ENCODE measurements at regions not wholly inside any gene's neighbourhood (a gene's known extent, or its start where the extent isn't known, plus 50 kb on each side); places are given as distances from the start of the nearest gene placed in this dataset.

- H3K4me1 Mint-ChIP-seq (ENCODE audit: low read depth): no peaks in the 10 kb centered on the region
- no peaks in the 10 kb centered on the region for H3K36me3 Mint-ChIP-seq (ENCODE audit: low read depth)
- no peak overlapping the region for H3K4me3 Mint-ChIP-seq
- no peak for TF ChIP-seq CTCF (IDR thresholded peaks at IDR 0.05)
- H3K27ac Mint-ChIP-seq: no peak overlapping the region
- H3K9me3 Mint-ChIP-seq: no peaks in the 10 kb centered on the region
- DNase-seq: no peak
- H3K27me3 Mint-ChIP-seq (ENCODE audit: insufficient read depth): peaks cover 11% of the 10 kb centered on the region
Measured at GRCh38 chr2:237012577-237013267, 73.0 kb upstream of the COPS8 start.

GRCh38 chr2:237016121-237016915, 69.4 kb upstream of the COPS8 start:
- H3K4me1 Mint-ChIP-seq (ENCODE audit: low read depth): no peaks in the 10 kb centered on the region
- no peak for TF ChIP-seq CTCF (IDR thresholded peaks at IDR 0.05)
- no peak overlapping the region for H3K4me3 Mint-ChIP-seq
- no peaks in the 10 kb centered on the region for H3K36me3 Mint-ChIP-seq (ENCODE audit: low read depth)
- H3K27ac Mint-ChIP-seq: no peak overlapping the region
- DNase-seq: no peak
- peaks cover 8% of the 10 kb centered on the region for H3K27me3 Mint-ChIP-seq (ENCODE audit: insufficient read depth)
- H3K9me3 Mint-ChIP-seq: no peaks in the 10 kb centered on the region

GRCh38 chr2:237020090-237020489, 65.6 kb upstream of the COPS8 start:
- Mint-ChIP-seq H3K36me3 (ENCODE audit: low read depth) (no peaks in the 10 kb centered on the region), H3K4me1 (ENCODE audit: low read depth) (no peaks in the 10 kb centered on the region), H3K4me3 (no peak overlapping the region), H3K9me3 (no peaks in the 10 kb centered on the region), H3K27me3 (ENCODE audit: insufficient read depth) (no peaks in the 10 kb centered on the region), H3K27ac (no peak overlapping the region)
- TF ChIP-seq CTCF (IDR thresholded peaks at IDR 0.05): no peak
- DNase-seq: no peak

GRCh38 chr2:237022533-237022932, 63.2 kb upstream of the COPS8 start:
- no peak for TF ChIP-seq CTCF (IDR thresholded peaks at IDR 0.05)
- no peaks in the 10 kb centered on the region for H3K9me3 Mint-ChIP-seq

GRCh38 chr2:237024255-237024654, 61.4 kb upstream of the COPS8 start:
- no peak for DNase-seq
- Mint-ChIP-seq H3K4me3 (no peak overlapping the region), H3K9me3 (no peaks in the 10 kb centered on the region), H3K27ac (no peak overlapping the region), H3K27me3 (ENCODE audit: insufficient read depth) (0 out of 2 replicates have a peak, but pooled peaks cover 2% of the 10 kb centered on the region), H3K36me3 (ENCODE audit: low read depth) (no peaks in the 10 kb centered on the region), H3K4me1 (ENCODE audit: low read depth) (no peaks in the 10 kb centered on the region)
- no peak for TF ChIP-seq CTCF (IDR thresholded peaks at IDR 0.05)

More at GRCh38 chr2:237022533-237022932, 63.2 kb upstream of the COPS8 start:
- Mint-ChIP-seq H3K36me3 (ENCODE audit: low read depth) (no peaks in the 10 kb centered on the region), H3K4me1 (ENCODE audit: low read depth) (no peaks in the 10 kb centered on the region), H3K4me3 (no peak overlapping the region), H3K27ac (no peak overlapping the region), H3K27me3 (ENCODE audit: insufficient read depth) (0 out of 2 replicates have a peak, but pooled peaks cover under 1% of the 10 kb centered on the region)
- DNase-seq: no peak

All from HFFc6 (cell line).